GM19372 (cell line): ENCODE measurements at regions not wholly inside any gene's neighbourhood (a gene's known extent, or its start where the extent isn't known, plus 50 kb on each side); places are given as distances from the start of the nearest gene placed in this dataset.

Experiments used
- ATAC-seq: cut with Tn5 transposase; IDR thresholded peaks from one replicate; pipeline ENCODE4 v1.9.1; 2021; ENCODE audit warnings: mild to moderate bottlenecking, low read depth, moderate library complexity; ENCODE audit not compliant: unreplicated experiment

DNA sequence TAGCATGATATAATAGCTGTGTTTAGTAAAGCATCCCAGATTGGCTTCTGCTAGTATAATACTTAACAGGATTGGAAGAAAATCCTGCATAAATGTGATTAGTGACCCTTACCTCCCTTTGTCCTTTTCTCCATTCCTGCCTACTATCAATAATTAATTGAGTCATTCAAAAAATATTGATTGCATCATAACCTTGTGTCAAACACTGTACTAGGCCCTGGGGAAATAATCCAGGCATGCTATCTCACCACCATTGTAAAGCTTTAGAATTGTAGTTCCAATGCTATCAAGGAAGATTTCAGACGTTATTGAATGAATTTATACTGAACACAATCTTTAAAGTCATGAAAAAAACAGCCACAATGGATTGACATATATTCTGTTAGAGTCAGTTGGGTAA lies 378.6 kb upstream of the DDHD1 start:
- no peak for ATAC-seq

DNA sequence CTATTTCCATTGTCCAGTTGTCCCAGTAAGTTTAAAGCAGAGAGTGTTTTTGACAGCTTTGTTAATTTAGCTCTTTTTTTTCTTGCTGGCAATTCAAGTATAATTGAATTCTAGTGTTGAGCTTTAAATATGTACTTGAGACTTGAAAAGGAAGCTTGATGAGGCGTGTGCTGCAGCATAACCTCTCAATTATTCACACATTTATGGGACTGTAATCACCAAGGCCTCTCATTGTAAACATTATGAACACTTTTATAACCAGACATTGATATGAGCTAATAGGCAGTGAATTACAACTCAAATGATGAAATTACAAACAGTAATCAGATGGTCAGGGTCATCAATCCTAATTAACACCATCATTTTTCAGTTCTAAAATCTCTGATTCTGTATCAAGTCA lies 378.0 kb upstream of the DDHD1 start:
- ATAC-seq, result no peak

DNA sequence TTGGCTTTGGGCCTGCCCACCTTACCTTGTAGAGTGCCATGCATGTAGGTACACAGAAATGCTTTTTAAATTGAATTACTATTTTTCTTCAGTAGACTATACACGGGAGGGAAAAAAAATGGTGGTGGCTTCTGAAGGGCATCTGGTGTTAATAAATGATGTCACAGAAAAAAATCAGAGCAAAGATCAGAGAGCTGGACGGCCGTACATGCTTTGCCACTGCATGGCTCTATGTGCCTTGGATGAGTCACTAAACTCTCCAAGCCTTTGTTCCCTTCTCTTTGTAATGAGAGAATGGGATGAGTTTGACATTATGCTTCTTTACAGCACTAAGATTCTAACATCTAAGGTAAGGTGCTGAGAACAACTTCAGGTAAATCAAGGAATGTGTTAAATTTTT lies 376.4 kb upstream of the DDHD1 start:
- no peak for ATAC-seq

DNA sequence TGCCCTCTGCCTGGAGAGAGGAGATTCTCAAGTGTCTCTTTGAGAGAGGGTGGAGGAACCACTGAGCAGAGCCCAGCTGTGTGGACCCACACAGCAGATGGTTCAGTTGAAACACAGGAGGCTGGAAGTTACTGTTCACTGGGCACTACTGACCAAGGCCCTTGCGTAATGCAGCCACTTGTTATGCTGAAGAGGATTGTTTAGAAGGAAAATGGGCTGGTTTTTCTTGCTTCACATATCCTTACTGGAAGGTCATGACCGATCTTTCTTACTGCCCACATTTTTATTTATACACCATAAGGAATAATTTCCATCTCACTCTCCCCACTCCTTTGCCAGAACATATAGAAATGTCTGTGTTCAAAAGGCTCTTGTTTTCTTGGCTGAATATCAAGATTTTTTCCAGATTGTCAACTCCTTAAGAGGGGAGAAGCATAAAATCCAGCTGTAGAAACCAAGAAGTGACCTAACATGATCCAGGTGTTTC lies 375.1 kb upstream of the DDHD1 start:
- ATAC-seq, result no peak

DNA sequence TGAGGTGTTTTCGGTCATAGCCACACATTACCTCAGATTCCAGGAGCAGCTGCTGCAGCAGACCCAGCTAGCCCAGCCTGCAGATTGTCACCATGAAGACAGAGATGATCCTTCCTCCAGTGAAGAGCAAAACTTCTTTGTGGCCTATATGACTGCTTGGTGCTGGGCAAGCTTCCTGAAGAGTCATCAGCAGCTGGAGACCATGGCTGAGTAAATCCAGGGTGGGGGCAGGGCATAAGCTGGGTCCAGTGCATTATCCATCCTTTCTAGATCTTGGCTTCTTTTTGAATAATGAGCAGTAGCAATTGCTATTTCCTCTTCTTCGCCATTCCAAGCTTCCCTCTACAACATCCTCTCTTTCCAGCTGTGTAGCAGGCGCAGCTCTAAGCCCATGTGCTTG lies 373.1 kb upstream of the DDHD1 start:
- ATAC-seq, result no peak

DNA sequence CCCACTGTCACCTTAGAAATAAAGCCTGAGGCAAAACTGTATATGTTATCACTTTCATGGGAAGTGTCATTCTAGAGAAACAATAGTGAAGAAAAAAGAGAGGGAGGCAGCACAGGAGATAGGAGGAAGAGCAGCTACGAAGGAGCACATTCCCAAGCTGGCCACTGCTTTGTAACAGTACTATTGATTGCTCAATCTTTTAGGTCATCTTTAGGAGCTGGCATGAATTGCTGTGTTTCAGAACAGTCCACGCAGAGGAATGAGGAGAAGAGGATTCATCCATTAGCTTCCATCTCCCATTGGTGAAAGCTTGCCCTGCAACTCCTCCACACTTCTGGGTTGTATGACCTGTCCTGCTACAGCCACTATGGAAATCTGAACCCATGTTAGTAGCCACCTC lies 372.5 kb upstream of the DDHD1 start:
- no peak for ATAC-seq

DNA sequence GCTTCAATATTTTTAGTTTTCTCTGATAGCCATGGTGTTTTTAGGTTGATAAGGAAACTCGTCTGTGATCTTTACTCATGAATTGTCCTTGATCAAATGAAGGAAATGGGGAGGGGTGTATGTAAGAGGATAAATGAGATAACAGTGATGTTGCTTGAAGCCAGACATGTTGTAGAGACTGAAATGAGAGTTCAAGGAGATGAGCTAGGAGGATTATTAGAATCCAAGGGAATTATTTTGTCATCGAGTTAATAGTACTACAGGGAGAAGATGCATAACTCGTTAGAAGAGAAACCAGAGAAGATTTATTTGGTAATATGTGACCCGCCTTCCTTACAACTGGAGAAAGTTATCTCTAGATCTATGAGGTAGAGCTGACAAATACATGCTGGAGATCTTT lies 371.3 kb upstream of the DDHD1 start:
- no peak for ATAC-seq

DNA sequence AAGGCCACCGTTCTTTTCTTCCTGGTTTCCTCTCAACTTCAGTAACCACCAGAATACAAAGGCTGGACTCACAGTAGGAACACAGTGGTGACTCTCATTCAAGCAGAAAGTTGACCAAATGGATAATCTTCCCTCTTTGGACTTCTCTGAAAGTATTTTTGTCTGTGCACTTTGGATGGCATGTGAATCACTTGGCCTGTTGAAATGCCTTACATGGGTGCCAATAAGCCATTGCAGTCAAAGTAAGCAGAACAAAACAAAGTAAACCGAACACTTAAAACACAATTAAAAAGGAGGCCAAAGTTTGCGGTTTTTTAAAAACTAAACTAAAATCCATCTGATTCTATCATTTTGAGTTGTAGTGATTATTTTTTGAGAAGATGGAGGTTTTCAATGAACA lies 370.1 kb upstream of the DDHD1 start:
- no peak for ATAC-seq

DNA sequence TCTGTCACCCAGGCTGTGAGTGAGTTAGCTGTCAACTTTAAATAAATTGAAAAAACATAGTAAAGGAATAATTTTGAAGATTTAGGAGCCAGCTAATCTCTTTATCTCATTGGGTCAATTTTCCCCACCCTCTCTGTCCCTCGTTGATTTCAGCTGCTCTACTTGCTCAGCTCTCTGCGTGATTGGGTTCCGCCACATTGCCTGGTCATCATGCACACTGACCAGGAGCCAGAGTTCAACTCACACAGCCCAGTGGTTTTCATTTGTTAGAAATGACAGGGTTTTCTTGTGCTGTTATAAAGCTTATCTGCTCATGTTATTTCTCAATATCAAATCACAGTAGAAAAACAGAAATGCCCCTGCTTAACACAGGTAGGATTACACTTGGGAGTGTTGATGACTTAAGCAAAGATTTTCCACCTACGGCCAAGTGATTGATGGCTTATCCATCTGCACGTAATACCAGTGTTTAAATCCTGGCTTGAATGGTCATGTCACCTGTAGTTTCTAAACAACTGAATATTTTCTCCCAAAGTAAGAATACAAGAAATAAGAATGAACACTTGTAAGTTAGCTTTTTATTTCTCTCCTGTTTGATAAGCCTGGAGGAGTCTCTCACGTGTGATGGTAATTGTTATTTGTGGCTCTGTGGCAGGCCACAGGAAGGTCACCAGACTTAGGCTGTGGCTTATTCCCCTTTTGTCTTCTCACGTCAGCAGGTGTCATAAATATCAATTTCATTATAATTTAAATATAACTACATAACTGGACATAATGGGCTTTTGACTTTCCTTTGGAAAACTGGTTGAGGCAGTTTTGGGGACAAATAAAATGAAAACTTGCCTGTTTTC lies 367.2 kb upstream of the DDHD1 start:
- ATAC-seq, result no peak

DNA sequence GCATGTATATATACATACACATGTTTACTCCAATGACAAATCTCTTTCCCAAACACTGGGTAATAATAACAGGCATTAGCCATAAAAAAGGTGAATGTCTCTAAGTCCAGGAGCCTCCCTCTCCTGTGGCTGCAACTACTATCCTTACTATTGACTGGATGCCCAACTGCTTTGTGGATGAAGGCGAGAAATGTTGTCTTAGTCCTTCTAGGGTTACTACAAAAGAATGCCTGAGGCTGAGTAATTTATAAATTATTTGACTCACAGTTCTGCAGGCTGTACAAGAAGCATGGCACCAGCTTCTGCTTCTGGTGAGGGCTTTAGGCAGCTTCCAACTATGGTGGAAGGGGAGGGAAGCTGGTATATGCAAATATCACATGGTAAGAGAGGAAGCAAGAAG lies 366.0 kb upstream of the DDHD1 start:
- no peak for ATAC-seq

DNA sequence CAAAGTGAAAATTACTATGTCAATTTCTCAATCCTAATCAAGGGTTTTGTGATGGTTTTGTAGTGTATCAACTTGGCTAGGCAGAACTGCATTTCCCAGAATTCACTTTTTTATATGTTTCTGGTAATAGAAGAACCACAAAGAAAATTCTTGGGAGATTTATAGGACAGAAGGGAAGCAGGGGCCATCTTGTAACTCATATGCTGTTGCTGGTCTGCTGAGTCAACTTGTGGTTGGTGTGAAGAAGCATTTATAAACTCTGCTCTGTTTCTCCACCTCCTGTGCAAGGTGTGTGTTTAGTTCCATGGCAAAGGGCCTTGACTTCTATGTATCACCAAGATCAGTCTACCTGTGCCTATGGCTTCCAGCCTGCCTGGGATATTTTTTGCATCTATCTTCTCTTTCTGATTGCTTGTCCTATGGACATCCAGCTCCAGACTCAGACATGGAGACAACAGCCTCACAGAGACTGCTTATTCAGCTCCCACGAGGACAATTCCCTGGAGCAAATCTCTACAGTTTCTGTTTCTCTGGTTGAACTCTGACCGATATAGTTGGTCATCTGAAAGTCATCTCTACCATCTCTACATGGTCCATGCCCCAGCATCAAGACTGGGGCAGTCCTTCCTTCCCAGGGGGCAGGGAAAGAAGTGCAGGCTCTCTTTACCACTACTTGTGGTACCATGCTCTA lies 364.3 kb upstream of the DDHD1 start:
- no peak for ATAC-seq

DNA sequence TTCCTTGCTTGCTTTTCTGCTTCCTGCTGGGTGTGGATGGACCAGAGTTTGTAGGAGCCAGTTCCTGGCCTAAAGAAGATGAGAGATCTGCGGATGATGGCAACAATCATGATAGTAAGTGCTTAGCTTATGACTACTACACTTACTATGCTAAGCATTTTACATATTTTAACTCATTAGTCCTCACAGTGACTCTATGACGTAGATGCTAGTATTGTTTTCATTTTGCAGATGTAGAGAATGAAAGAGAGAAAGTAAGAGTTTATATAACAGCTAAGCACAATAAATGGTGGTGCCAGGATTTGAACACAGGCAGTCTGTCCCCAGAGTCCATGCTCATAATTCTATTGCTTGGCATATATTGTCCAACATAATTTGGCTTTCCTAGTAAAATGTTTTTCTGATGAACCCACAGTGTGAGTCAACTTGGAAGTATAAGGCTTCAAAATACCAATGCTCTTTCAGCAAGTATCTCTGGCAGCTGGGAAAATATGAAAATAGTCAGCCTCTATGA lies 363.2 kb upstream of the DDHD1 start:
- ATAC-seq, result no peak

DNA sequence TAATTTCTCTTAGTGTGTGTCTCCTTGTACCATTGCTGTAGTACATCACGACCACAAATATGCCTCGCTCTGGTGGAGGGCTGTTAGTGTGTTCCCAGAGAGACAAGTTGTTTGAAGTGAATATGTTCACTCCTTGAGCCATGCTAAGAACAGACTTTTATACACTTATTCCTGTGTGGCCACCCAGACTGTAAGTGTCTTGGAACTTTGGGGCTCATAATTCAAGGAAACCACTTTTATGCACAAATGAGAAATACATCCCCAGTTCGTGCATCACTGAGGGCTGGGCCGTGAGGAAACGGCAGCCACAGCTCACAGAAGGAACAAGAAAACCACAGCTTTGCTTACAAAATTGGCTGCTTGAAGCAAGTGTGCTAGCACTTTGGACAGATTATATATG lies 362.2 kb upstream of the DDHD1 start:
- no peak for ATAC-seq

DNA sequence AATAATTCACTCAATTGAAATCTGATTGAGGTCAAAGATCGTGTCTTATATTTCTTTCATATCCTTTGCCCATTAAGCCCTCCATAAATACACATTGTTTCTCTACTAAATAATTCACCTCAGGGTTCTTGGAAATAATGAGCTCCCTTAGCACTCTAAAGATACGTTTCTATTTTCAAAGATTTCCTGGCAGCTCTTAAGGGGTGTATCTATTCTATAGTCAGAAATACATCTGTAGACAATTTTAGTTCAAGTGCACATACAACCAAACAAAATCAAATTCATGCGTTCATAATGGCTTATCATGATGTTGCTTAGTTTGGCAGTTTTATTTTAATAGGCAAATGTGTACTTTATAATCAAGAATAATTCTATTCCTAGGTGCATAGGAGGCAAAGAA lies 361.1 kb upstream of the DDHD1 start:
- ATAC-seq, result no peak

DNA sequence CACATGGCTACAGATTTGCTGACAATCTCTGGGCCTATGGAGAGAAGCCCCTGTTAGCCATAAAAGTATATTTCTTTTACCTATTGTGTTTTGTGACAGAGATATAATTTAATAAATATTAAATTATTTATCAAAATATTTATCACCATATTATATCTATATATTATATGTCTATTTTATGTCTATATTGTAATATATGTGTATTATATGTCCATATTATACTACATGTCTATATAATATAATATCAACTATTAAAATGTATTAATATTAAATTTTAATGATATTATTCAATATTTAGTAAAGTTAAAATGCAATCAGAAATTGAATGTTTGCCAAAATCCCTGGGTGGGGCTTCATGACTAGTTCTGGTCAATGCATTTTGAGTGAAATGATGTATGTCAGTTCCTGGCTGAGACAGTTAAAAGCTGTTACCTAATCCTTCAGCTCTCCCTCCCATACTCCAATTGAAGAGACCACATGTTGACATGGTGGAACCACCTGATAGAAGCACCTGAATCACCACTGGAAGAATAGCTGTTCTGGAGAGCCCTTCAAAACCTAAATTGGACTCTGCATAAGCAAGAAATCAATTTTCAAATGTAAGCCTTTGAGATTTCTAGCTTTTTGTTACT lies 357.3 kb upstream of the DDHD1 start:
- ATAC-seq, result no peak

DNA sequence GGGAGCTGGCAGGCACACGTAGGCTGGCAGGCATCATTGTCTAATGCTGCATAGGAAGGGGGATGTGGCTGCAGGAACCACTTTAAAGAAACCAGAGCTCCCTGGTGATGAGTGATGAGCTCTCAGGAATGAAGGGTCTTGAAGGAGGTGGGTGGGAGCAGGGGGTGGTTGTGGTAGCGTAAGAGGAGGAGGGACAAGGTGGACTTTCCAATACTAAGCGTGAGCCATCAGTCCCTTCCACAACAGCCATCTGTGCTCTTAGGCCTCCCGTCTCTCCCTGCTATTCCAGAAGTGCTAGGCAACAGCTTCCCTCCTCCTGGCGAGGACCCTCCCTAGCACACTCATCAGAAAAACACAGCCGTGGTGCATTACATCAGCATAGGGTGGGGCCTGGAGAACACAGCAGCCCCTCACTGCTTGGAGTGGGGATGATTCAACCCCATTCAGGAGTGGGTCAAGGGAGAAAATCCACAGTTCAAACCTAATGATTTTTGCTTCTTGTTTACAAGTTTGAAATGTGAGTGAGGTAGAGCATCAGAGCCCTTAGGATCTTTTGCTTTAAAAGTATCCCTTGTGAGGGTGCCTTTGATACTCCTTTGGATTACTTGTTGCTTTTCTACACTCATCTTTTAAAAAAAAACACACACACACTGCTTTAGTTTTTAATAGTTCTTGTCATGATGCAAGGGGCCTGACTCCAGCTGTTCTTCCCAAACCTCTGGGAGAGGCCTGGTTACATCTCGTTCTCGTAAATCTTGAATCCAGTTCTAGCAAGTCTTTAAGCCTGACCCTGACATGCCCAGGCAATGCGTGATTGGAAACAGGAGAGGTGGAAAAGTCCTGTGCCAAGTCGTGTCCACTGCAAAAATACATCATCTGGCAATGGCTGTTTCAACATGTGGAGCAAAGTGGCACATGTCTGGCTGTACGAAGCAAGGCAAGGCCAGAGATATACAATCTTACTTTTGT lies 356.4 kb upstream of the DDHD1 start:
- ATAC-seq, result no peak

DNA sequence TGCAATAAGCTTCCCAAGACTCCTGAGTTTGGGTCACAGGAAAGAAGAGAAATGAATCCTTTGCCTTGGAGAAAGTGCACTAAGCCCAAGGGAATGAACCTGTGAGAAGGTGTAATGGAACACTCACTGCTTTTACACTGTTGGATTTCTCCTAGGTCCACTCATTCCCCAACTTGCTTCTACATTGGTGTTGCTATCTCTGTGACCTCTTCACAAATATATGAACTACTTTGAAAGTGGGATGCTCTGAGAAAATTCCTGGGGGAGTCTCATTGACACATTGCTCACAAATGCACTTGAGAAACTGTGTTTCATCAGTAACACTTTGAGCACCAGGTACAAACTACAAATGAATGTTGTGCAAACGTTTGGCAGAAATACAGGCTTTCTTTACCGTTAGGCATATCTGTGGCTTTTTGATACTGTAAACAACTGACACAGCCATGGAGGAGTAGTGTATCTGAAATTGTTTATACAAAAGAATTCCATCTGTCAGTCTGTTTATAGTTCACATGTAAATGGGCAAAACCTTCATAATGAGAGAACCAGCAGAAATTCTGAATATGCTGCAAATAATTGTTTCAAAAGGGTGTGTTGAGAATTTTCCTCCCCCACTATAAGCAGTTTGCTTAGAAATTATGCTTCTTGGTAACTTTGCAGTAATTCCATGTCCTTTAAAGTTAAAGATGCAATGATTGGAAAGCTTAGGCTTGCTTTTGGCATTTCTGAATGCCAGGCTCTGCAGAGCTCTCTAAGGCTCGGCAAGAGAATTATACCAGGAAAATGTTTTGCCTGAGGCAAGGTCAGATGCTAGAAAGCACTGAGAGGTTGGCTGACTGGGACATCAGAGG lies 348.5 kb upstream of the DDHD1 start:
- ATAC-seq, result no peak

DNA sequence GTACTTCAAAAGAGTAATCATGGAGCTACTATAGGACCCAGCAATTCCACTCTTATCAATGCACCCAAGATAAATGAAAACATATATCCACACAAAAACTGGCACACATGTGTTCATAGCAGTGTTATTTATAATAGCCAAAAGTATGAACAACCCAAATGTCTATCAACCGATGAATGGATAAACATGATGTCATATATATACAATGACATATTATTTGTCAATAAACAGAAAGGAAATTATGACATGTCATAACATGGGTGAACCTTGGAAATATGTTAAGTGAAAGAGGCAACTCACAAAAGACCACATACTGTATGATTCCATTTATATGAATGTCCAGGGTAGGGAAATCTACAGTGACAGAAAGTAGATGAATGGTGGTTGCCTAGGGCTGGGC lies 347.1 kb upstream of the DDHD1 start:
- no peak for ATAC-seq

DNA sequence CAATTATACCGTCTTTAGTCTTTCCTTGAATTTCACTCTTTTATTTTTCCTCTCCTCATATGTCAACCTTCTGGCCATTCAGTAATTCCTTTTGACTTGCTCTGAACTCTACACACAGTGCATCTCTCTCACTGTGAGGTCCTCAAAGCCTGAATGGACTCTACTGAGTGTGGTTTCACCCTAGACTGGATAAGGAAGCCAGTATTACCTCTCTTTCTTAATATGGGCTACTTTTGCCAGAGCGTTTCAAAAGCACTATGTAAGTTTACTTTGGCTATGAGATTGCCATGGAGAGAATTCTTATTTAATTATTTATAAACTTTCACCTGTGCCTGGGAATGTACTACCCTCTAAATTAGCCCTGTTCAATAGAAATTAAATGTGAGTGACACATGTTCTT lies 343.5 kb upstream of the DDHD1 start:
- ATAC-seq, result no peak
